Chondrocyte (in vitro differentiated cells): ENCODE measurements at regions not wholly inside any gene's neighbourhood (a gene's known extent, or its start where the extent isn't known, plus 50 kb on each side); places are given as distances from the start of the nearest gene placed in this dataset.

Experiments used
- DNase-seq: peaks from one replicate; pipeline ENCODE4 v3.0.0; 2021; ENCODE audit warnings: mixed read lengths, low spot score
- H3K27ac Mint-ChIP-seq: one replicate; pipeline ENCODE4 v1.8.0; 2021; ENCODE audit warnings: mild to moderate bottlenecking, moderate library complexity, mixed read lengths; ENCODE audit not compliant: unreplicated experiment
- H3K27me3 Mint-ChIP-seq: 2 replicates; pipeline ENCODE4 v1.8.0; 2021; ENCODE audit warnings: low read depth, mixed read lengths
- H3K36me3 Mint-ChIP-seq: 2 replicates; pipeline ENCODE4 v1.8.0; 2021; ENCODE audit warnings: low read depth, mixed read lengths
- H3K4me1 Mint-ChIP-seq: 2 replicates; pipeline ENCODE4 v1.8.0; 2021; ENCODE audit warnings: low read depth, mild to moderate bottlenecking, mixed read lengths
- H3K4me3 Mint-ChIP-seq: one replicate; pipeline ENCODE4 v1.8.0; 2021; ENCODE audit warnings: mild to moderate bottlenecking, moderate library complexity, mixed read lengths; ENCODE audit not compliant: unreplicated experiment
- H3K9me3 Mint-ChIP-seq: 2 replicates; pipeline ENCODE4 v1.8.0; 2021; ENCODE audit warnings: low read depth, mixed read lengths
- TF ChIP-seq, protein P1 (sequence below): fragments of 200-600 bp; sonication (generic); IDR thresholded peaks from 2 replicates; pipeline ENCODE4 v1.5.0; 2021; ENCODE audit warnings: antibody characterized with exemption, mild to moderate bottlenecking, moderate library complexity

DNA sequence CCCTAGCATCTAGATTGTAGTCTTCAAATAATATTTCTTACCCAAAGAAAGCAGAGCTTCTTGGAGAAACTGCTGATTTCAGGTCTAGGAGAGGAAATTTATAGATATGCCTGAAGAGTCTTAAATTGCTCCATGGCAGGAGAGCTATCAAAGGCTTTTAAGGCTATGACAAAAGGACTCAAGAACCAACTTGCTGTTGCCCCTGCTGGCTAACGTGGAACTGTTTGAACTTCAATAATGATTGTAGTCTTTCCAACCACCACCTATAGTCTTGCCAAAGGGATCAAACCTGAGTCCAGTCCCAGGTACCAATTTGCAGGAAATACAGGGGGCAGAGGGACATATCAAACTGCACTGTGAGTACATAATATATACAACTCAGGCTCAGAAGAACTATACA, 336.2 kb upstream of the ESRRG start:
- TF ChIP-seq, protein P1, sequence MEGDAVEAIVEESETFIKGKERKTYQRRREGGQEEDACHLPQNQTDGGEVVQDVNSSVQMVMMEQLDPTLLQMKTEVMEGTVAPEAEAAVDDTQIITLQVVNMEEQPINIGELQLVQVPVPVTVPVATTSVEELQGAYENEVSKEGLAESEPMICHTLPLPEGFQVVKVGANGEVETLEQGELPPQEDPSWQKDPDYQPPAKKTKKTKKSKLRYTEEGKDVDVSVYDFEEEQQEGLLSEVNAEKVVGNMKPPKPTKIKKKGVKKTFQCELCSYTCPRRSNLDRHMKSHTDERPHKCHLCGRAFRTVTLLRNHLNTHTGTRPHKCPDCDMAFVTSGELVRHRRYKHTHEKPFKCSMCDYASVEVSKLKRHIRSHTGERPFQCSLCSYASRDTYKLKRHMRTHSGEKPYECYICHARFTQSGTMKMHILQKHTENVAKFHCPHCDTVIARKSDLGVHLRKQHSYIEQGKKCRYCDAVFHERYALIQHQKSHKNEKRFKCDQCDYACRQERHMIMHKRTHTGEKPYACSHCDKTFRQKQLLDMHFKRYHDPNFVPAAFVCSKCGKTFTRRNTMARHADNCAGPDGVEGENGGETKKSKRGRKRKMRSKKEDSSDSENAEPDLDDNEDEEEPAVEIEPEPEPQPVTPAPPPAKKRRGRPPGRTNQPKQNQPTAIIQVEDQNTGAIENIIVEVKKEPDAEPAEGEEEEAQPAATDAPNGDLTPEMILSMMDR = no peak
- peaks cover 8% of the 10 kb centered on the region for H3K9me3 Mint-ChIP-seq
- no peaks in the 10 kb centered on the region for H3K4me1 Mint-ChIP-seq
- no peak overlapping the region for H3K27ac Mint-ChIP-seq
- no peak for DNase-seq
- H3K36me3 Mint-ChIP-seq = no peaks in the 10 kb centered on the region
- no peak overlapping the region for H3K4me3 Mint-ChIP-seq
- H3K27me3 Mint-ChIP-seq = peaks cover 3% of the 10 kb centered on the region

DNA sequence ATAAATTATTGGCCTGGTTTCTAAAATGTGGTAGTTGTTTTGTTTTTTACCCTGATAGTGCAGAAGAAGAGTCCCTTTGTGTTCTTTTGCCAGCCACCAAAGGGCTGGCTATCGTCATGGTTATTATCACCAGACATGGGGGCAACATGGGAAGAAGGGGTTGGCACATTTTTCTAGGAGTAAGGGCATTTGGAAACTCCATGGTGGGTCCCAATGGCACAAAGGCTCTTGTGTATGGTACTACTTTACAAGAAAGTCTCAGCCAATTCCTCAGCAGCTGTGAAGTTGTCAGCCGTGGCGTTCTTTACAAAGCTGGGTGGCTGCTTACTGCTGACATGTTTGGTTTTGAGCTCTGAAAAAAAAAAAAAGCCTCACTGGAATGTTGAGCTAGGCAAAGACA, 330.4 kb upstream of the ESRRG start:
- H3K27me3 Mint-ChIP-seq = peaks cover 1% of the 10 kb centered on the region
- DNase-seq = no peak
- peaks cover 8% of the 10 kb centered on the region for H3K9me3 Mint-ChIP-seq
- H3K4me3 Mint-ChIP-seq = no peak overlapping the region
- H3K27ac Mint-ChIP-seq = no peak overlapping the region
- TF ChIP-seq, protein P1 = no peak
- no peaks in the 10 kb centered on the region for H3K4me1 Mint-ChIP-seq
- H3K36me3 Mint-ChIP-seq = no peaks in the 10 kb centered on the region

DNA sequence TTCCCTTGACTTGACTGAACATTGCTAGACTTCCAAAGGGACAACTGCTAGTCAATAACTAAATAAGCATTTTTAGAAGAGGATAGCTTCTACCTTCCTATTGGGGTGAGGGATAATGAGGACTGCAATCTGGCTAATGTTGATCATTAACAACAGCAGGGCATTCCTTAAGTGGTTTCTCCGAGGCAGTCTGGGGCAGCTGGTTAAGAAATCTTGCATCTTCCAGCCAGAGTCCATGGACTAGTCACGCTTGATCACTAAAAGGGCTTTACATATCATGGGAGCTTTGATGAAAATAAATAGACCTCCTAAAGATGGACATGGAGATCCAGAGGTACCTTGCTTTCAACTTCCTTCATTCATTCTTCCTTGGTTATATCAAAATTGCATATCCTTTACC, 329.4 kb upstream of the ESRRG start:
- DNase-seq = no peak
- no peaks in the 10 kb centered on the region for H3K36me3 Mint-ChIP-seq
- H3K27ac Mint-ChIP-seq = no peak overlapping the region
- no peaks in the 10 kb centered on the region for H3K27me3 Mint-ChIP-seq
- TF ChIP-seq, protein P1 = no peak
- peaks cover 3% of the 10 kb centered on the region for H3K9me3 Mint-ChIP-seq
- H3K4me1 Mint-ChIP-seq = no peaks in the 10 kb centered on the region
- no peak overlapping the region for H3K4me3 Mint-ChIP-seq

GRCh38 chr1:217052196-217052595, 329.0 kb upstream of the ESRRG start:
- no peaks in the 10 kb centered on the region for H3K4me1 Mint-ChIP-seq
- H3K4me3 Mint-ChIP-seq = no peak overlapping the region
- H3K36me3 Mint-ChIP-seq = no peaks in the 10 kb centered on the region
- no peaks in the 10 kb centered on the region for H3K27me3 Mint-ChIP-seq
- peaks cover 3% of the 10 kb centered on the region for H3K9me3 Mint-ChIP-seq
- H3K27ac Mint-ChIP-seq = no peak overlapping the region
- TF ChIP-seq, protein P1 = no peak
- DNase-seq = no peak

- Mint-ChIP-seq H3K36me3 (no peaks in the 10 kb centered on the region), H3K27me3 (no peaks in the 10 kb centered on the region), H3K4me3 (no peak overlapping the region), H3K27ac (no peak overlapping the region), H3K4me1 (no peaks in the 10 kb centered on the region), H3K9me3 (no peaks in the 10 kb centered on the region)
- TF ChIP-seq, protein P1 = no peak
- DNase-seq = no peak
Measured at GRCh38 chr1:217049721-217050120, 326.5 kb upstream of the ESRRG start.
